ENCODE measurements at regions not wholly inside any gene's neighbourhood (a gene's known extent, or its start where the extent isn't known, plus 50 kb on each side); places are given as distances from the start of the nearest gene placed in this dataset.

DNA sequence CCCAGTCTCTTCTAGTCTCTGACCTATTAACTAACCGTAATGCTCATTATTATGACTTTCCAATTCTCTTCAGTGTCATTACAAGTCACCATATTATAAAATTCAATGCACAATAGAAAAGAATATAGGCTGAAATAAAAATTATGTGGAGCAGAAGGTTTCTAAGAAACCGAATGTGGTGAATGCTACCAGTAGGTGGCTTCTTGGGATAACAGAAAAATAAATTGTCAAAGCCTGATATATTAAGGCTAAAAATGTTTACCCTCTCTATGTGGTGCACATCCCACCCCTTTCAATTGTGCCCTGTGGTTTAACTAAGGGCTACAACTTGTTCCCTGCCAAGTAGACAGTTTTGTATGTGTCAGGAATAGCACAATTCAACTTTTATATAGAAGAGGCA is 624.6 kb upstream of the TECRL start:
- Histone ChIP-seq H4K20me1 (replicated peaks; ENCODE audit: insufficient read depth) (no peaks in the 10 kb centered on the region), H3K36me3 (ENCODE audit: insufficient read depth) (no peaks in the 10 kb centered on the region), H2AFZ (no peak overlapping the region), H3K4me1 (ENCODE audit: insufficient read depth) (0 out of 2 replicates have a peak, but pooled peaks cover 4% of the 10 kb centered on the region), H3F3A (replicated peaks; ENCODE audit: low read depth) (no peaks in the 10 kb centered on the region), H3K27ac (ENCODE audit: low read depth) (no peak overlapping the region), H3K27me3 (ENCODE audit: insufficient read depth) (no peaks in the 10 kb centered on the region), H3K79me2 (replicated peaks; ENCODE audit: insufficient read depth) (no peaks in the 10 kb centered on the region), H3K9me2 (ENCODE audit: insufficient read depth) (no peaks in the 10 kb centered on the region), H3K4me3 (no peak overlapping the region), H3K4me2 (no peak overlapping the region)
- Mint-ChIP-seq H3K36me3 (ENCODE audit: low read depth) (peaks cover 4% of the 10 kb centered on the region; the same call in 2 of the 3 replicates), H3K9me3 (peaks cover 15% of the 10 kb centered on the region; the same call in 2 of the 3 replicates), H3K27ac (no peak overlapping the region), H3K4me1 (peaks cover 12% of the 10 kb centered on the region), H3K27me3 (ENCODE audit: insufficient read depth, low read depth, poor library complexity) (peaks cover 2% of the 10 kb centered on the region), H3K4me3 (no peak overlapping the region)
- ATAC-seq (no peak), DNase-seq (ENCODE audit: low spot score) (peak; percentile 33)
- TF ChIP-seq, protein P1, sequence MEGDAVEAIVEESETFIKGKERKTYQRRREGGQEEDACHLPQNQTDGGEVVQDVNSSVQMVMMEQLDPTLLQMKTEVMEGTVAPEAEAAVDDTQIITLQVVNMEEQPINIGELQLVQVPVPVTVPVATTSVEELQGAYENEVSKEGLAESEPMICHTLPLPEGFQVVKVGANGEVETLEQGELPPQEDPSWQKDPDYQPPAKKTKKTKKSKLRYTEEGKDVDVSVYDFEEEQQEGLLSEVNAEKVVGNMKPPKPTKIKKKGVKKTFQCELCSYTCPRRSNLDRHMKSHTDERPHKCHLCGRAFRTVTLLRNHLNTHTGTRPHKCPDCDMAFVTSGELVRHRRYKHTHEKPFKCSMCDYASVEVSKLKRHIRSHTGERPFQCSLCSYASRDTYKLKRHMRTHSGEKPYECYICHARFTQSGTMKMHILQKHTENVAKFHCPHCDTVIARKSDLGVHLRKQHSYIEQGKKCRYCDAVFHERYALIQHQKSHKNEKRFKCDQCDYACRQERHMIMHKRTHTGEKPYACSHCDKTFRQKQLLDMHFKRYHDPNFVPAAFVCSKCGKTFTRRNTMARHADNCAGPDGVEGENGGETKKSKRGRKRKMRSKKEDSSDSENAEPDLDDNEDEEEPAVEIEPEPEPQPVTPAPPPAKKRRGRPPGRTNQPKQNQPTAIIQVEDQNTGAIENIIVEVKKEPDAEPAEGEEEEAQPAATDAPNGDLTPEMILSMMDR (conservative IDR thresholded peaks at IDR 0.05; ENCODE audit: low read depth in 2 of 2), result peak; percentile 42 to 65; a peak in 3 of 4 replicates
- no peak for TF ChIP-seq EZH2 (IDR thresholded peaks at IDR 0.05; ENCODE audit: low read depth, unreplicated experiment)

DNA sequence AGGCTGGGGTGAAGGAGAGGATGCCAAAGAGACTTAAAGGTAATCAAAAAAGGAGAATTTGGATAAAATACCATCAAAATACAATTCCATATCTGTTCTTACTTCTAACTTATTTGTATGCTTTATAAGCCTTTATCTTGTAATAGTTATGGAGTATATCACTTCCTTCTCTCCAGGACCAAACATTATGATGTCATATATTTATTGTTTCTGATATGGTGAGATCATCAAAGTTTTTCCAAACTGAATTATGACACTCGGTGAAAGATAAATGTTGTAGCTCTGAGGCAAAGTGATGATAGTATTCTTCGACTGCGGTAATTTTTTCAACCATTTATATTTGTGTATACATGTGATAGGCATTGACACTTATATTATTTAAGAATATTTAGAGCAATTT is 619.3 kb upstream of the TECRL start:
- H3F3A ChIP-seq (replicated peaks; ENCODE audit: low read depth), result no peaks in the 10 kb centered on the region
- Mint-ChIP-seq H3K4me1 (peaks cover 7% of the 10 kb centered on the region; the same call in 2 of the 3 replicates), H3K9me3 (peaks cover 28% of the 10 kb centered on the region; the same call in 2 of the 3 replicates), H3K27me3 (ENCODE audit: insufficient read depth, low read depth, poor library complexity) (peaks cover 2% of the 10 kb centered on the region), H3K36me3 (ENCODE audit: low read depth) (peaks cover 9% of the 10 kb centered on the region; the same call in 2 of the 3 replicates), H3K4me3 (no peak overlapping the region), H3K27ac (no peak overlapping the region)
- DNase-seq (ENCODE audit: low spot score) (no peak), ATAC-seq (no peak)
- H3K4me3 ChIP-seq, result no peak overlapping the region
- H3K4me1 ChIP-seq (ENCODE audit: insufficient read depth), result 0 out of 2 replicates have a peak, but pooled peaks cover 5% of the 10 kb centered on the region
- H3K9me2 ChIP-seq (ENCODE audit: insufficient read depth), result no peaks in the 10 kb centered on the region
- H3K36me3 ChIP-seq (ENCODE audit: insufficient read depth), result no peaks in the 10 kb centered on the region
- TF ChIP-seq, protein P2, sequence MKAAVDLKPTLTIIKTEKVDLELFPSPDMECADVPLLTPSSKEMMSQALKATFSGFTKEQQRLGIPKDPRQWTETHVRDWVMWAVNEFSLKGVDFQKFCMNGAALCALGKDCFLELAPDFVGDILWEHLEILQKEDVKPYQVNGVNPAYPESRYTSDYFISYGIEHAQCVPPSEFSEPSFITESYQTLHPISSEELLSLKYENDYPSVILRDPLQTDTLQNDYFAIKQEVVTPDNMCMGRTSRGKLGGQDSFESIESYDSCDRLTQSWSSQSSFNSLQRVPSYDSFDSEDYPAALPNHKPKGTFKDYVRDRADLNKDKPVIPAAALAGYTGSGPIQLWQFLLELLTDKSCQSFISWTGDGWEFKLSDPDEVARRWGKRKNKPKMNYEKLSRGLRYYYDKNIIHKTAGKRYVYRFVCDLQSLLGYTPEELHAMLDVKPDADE (IDR thresholded peaks at IDR 0.05), result no peak
- TF ChIP-seq, protein P1 (conservative IDR thresholded peaks at IDR 0.05; ENCODE audit: low read depth in 2 of 2), result no peak
- TF ChIP-seq CREB1 (CRISPR knock-in tag; IDR thresholded peaks at IDR 0.05; ENCODE audit: low read depth), result no peak
- TF ChIP-seq, protein P3, sequence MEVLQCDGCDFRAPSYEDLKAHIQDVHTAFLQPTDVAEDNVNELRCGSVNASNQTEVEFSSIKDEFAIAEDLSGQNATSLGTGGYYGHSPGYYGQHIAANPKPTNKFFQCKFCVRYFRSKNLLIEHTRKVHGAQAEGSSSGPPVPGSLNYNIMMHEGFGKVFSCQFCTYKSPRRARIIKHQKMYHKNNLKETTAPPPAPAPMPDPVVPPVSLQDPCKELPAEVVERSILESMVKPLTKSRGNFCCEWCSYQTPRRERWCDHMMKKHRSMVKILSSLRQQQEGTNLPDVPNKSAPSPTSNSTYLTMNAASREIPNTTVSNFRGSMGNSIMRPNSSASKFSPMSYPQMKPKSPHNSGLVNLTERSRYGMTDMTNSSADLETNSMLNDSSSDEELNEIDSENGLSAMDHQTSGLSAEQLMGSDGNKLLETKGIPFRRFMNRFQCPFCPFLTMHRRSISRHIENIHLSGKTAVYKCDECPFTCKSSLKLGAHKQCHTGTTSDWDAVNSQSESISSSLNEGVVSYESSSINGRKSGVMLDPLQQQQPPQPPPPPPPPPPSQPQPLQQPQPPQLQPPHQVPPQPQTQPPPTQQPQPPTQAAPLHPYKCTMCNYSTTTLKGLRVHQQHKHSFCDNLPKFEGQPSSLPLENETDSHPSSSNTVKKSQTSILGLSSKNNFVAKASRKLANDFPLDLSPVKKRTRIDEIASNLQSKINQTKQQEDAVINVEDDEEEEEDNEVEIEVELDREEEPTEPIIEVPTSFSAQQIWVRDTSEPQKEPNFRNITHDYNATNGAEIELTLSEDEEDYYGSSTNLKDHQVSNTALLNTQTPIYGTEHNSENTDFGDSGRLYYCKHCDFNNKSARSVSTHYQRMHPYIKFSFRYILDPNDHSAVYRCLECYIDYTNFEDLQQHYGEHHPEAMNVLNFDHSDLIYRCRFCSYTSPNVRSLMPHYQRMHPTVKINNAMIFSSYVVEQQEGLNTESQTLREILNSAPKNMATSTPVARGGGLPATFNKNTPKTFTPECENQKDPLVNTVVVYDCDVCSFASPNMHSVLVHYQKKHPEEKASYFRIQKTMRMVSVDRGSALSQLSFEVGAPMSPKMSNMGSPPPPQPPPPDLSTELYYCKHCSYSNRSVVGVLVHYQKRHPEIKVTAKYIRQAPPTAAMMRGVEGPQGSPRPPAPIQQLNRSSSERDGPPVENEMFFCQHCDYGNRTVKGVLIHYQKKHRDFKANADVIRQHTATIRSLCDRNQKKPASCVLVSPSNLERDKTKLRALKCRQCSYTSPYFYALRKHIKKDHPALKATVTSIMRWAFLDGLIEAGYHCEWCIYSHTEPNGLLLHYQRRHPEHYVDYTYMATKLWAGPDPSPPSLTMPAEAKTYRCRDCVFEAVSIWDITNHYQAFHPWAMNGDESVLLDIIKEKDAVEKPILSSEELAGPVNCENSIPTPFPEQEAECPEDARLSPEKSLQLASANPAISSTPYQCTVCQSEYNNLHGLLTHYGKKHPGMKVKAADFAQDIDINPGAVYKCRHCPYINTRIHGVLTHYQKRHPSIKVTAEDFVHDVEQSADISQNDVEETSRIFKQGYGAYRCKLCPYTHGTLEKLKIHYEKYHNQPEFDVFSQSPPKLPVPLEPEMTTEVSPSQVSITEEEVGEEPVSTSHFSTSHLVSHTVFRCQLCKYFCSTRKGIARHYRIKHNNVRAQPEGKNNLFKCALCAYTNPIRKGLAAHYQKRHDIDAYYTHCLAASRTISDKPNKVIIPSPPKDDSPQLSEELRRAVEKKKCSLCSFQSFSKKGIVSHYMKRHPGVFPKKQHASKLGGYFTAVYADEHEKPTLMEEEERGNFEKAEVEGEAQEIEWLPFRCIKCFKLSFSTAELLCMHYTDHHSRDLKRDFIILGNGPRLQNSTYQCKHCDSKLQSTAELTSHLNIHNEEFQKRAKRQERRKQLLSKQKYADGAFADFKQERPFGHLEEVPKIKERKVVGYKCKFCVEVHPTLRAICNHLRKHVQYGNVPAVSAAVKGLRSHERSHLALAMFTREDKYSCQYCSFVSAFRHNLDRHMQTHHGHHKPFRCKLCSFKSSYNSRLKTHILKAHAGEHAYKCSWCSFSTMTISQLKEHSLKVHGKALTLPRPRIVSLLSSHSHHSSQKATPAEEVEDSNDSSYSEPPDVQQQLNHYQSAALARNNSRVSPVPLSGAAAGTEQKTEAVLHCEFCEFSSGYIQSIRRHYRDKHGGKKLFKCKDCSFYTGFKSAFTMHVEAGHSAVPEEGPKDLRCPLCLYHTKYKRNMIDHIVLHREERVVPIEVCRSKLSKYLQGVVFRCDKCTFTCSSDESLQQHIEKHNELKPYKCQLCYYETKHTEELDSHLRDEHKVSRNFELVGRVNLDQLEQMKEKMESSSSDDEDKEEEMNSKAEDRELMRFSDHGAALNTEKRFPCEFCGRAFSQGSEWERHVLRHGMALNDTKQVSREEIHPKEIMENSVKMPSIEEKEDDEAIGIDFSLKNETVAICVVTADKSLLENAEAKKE (CRISPR knock-in tag; IDR thresholded peaks at IDR 0.05), result no peak
- H3K27ac ChIP-seq (ENCODE audit: low read depth), result no peak overlapping the region
- H3K27me3 ChIP-seq (ENCODE audit: insufficient read depth), result no peaks in the 10 kb centered on the region
- no peak overlapping the region for H3K4me2 ChIP-seq
- no peak overlapping the region for H2AFZ ChIP-seq
- H3K79me2 ChIP-seq (replicated peaks; ENCODE audit: insufficient read depth), result no peaks in the 10 kb centered on the region
- no peaks in the 10 kb centered on the region for H4K20me1 ChIP-seq (replicated peaks; ENCODE audit: insufficient read depth)

Measured in GM23338 (cell line).